GM19328 (cell line): ENCODE measurements at regions not wholly inside any gene's neighbourhood (a gene's known extent, or its start where the extent isn't known, plus 50 kb on each side); places are given as distances from the start of the nearest gene placed in this dataset.
"Not testable (repeated sequence)": the region's sequence is repeated elsewhere in the genome, so short reads cannot be mapped to it uniquely, and the experiment has no call there.

Source experiments
- ATAC-seq: cut with Tn5 transposase; IDR thresholded peaks from one replicate; pipeline ENCODE4 v1.9.1; 2021; ENCODE audit warnings: mild to moderate bottlenecking, moderate library complexity; ENCODE audit not compliant: unreplicated experiment

DNA sequence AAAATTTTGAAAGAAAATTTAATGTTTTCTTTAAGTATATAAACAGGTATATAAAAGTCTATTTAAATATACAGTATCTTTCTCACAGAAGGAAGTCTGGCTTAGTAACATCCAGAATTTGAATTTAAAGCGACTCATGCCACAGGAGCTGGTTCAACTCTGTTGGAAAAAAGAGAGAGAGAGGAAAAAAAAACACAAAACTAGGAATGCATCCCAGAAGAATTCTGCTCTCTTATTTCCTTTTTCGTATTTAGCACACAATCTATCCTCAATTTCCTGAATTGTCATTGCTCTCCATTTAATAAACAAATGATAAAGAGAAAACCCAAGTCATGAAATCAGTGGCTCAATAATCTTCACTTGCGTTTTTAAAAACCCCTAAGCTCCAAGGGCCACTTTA, 107.5 kb upstream of the SCAF8 start:
- ATAC-seq: no peak

DNA sequence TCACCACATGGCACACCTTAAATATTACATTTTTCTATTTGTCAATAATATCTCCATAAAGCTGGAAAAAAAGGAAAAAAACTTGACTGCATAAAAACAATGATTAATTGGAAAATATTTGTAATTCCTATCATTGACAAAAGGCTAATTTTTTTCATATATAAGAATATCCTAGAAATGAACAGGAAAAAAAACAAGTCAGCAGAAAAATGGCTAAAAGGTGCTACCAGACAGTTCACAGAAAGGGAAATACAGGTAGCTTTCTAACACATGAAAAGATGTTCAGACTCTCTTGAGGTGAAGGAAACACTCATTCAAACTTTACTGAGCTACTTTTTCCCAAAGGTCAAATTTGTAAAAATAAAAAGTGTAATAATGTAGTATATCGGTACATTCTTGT, 104.1 kb upstream of the SCAF8 start:
- ATAC-seq: no peak

- ATAC-seq: no peak
Observed at GRCh38 chr6:154632119-154632518, 101.1 kb upstream of the SCAF8 start.

GRCh38 chr6:154637392-154637791, 95.8 kb upstream of the SCAF8 start:
- ATAC-seq: no peak

- no peak for ATAC-seq
Observed at GRCh38 chr6:154638369-154638768, 94.8 kb upstream of the SCAF8 start.

DNA sequence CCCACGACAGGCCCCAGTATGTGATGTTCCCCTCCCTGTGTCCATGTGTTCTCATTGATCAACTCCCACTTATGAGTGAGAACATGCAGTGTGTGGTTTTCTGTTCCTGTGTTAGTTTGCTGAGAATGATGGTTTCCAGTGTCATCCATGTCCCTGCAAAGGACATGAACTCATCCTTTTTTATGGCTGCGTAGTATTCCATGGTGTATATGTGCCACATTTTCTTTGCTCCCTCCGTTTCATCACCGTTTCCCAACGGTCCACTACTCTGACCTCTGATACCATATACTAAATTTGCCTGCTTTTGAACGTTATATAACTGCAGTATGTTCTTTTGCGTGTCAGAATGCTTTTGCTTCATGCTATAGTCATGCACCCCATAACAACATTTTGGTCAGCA, 94.0 kb upstream of the SCAF8 start:
- ATAC-seq: not testable (repeated sequence)

- no peak for ATAC-seq
Observed at GRCh38 chr6:154648188-154648887, 84.9 kb upstream of the SCAF8 start.

DNA sequence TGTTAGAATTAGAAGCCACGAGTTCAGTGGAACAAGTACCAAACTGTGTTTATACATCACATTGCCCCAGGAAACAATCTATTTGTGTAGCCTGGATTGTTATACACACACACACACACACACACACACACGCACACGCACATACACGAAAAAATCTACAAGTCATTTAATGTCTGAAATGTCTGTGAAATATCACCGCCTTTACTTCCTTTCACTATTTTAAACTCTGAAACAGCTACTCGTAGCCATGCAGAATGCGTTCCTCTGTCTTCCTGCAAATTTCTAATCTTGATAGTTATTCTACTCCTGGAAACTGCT, 84.4 kb upstream of the SCAF8 start:
- ATAC-seq: no peak

DNA sequence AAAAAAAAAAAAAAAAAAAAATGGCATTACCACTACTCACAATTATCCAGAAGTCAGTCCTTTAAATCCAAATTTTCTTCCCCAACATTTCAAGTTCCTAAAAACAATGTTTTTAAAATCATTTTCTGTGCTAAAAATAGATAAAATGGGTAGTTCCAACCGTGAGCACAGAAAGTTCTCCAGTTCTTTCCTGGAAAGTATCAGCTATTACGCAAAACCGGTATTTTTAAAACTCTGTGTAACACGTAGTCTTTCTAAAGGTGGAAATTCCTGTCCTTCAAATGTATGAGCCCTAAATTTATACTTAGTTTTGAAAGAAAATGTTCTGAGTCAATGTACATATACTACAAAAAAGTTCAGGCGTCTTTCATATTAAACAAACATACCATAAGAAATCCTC, 83.5 kb upstream of the SCAF8 start:
- ATAC-seq: no peak

DNA sequence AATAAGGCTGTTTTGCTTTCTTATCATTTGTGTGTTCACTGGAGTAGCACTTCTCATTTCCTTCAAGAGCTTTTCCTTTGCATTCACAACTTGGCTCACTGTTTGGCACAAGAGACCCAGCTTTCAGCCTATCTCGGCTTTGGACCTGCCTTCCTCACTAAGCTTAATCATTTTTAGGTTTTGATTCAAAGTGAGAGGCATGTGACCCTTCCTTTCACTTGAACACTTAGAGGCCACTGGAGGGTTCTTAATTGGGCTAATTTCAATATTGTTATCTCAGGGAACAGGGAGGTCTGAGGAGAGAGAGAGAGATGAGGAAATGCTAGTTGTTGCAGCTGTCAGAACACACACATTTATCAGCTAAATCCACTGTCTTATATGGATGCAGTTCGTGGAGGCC, 82.9 kb upstream of the SCAF8 start:
- no peak for ATAC-seq

DNA sequence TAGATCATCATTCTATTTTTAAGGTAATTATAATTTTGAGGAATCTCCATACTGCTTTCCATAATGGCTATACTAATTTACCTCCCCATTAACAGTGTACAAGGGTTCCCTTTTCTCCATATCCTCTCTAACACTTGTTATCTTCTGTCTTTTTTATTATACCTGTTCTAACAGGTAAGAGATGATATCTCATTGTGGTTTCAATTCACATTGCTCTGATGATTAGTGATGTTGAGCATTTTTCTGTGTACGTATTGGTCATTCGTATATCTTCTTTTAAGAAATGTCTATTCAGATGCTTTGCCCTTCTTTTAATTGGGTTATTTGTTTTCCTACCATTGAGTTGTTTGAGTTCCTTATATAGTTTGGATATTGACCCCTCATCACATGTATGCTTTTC, 81.6 kb upstream of the SCAF8 start:
- no peak for ATAC-seq

GRCh38 chr6:154653385-154653784, 79.8 kb upstream of the SCAF8 start:
- ATAC-seq: no peak

DNA sequence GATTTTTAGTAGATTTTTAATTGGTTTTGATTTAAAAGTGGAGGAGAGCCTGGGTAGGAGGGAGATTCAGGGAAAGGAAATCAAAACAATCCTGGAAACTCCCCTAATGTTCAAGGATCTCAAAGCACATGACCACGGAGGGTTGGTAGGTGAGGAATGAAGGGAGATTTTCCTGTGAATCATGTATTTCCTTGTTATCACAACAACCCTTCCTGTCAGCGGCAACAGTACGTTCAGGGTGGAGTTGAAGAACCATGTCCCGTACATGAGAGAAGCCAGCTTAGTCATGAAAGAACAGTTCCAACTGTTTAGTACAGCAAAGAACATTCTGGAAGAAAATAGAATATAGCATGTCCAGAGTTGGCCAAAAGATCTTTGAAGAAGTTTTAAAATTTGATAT, 79.4 kb upstream of the SCAF8 start:
- no peak for ATAC-seq

- ATAC-seq: no peak
Observed at GRCh38 chr6:154656660-154657059, 76.6 kb upstream of the SCAF8 start.

- no peak for ATAC-seq
Observed at GRCh38 chr6:154661768-154662167, 71.4 kb upstream of the SCAF8 start.

DNA sequence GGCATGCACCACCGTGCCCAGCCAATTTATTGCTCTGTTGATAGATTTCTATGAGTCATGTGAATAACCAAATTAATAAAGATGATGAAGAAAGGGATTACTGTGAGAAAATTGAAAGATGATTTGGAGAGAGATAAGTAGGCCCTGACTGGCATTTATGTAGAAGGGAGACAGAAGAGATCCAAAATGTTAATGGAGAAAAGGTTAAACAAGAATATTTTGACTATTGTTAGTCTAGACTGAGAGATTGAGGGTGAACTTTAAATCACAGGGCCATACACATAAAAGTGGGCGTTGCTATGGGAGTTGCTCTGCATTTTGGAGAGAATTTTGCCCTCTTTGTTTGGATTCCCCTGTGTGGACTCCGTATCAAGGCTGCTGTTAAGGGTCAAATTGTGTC, 68.9 kb upstream of the SCAF8 start:
- ATAC-seq: no peak

GRCh38 chr6:154668156-154668555, 65.1 kb upstream of the SCAF8 start:
- ATAC-seq: no peak

- no peak for ATAC-seq
Observed at GRCh38 chr6:154672086-154672485, 61.1 kb upstream of the SCAF8 start.

DNA sequence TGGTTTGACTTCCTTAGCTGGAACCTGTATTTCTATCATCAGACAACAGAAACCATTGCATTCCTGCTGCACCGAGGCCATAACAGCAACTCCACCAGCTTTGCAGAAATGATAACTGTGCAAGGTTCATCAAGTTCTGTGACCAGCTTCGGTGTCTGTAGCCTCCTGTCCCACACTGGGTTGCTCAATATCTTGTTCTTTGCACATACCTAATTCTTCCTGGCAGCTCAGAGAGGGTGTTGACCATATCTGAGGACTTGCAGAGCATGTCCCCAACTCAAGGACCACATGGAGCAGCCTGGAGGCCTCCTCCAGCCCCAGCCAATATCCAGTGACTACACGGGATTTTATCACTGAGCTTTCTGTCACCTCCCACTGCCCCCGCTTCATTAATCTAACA, 59.3 kb upstream of the SCAF8 start:
- no peak for ATAC-seq

- ATAC-seq: peak; percentile 98
Observed at GRCh38 chr6:154675602-154676088, 57.6 kb upstream of the SCAF8 start.

DNA sequence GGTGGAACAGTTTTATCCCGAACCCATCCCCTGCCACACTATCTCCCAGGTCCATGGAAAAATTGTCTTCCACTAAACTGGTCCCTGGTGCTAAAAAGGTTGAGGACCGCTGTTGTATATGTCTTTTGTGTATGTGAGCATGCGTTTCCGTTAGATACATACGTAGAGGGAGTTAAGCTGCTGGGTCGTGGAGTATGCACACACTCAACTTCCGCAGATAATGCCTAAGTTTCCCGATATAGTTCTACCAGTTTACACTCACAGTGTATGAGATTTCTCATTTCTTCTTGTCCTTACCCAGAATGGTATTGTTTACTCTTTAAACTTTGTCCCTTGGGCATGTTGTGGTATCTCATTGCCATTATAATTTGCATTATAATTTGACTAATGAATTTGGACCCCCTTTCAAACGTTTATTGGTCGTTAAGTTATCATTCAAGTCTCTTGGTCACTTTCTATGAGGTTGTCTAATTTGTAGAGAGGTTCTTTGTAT, 50.5 kb upstream of the SCAF8 start:
- ATAC-seq: no peak
